Glomerular endothelial cell (primary cell): ENCODE measurements at regions not wholly inside any gene's neighbourhood (a gene's known extent, or its start where the extent isn't known, plus 50 kb on each side); places are given as distances from the start of the nearest gene placed in this dataset.

Source experiments
- DNase-seq: peaks from one replicate; pipeline ENCODE4 v3.0.0-alpha.2; 2011; ENCODE audit warnings: low read depth, low spot score; ENCODE audit errors: extremely low read depth

- DNase-seq: no peak
Observed at GRCh38 chr2:19519045-19519444, 160.6 kb upstream of the OSR1 start.

- DNase-seq: no peak
Observed at GRCh38 chr2:19507137-19507536, 148.7 kb upstream of the OSR1 start.

- no peak for DNase-seq
Observed at GRCh38 chr2:19505199-19506136, 147.0 kb upstream of the OSR1 start.

- DNase-seq: no peak
Observed at GRCh38 chr2:19504400-19505198, 146.2 kb upstream of the OSR1 start.

GRCh38 chr2:19503915-19504314 lies 145.5 kb upstream of the OSR1 start:
- no peak for DNase-seq

GRCh38 chr2:19503406-19503805 lies 145.0 kb upstream of the OSR1 start:
- no peak for DNase-seq

GRCh38 chr2:19500126-19500525 lies 141.7 kb upstream of the OSR1 start:
- no peak for DNase-seq

GRCh38 chr2:19496646-19497045 lies 138.2 kb upstream of the OSR1 start:
- no peak for DNase-seq

- DNase-seq: no peak
Observed at GRCh38 chr2:19494241-19494640, 135.8 kb upstream of the OSR1 start.

GRCh38 chr2:19491796-19492195 lies 133.4 kb upstream of the OSR1 start:
- no peak for DNase-seq

- no peak for DNase-seq
Observed at GRCh38 chr2:19490846-19491435, 132.5 kb upstream of the OSR1 start.

GRCh38 chr2:19488009-19488691 lies 129.7 kb upstream of the OSR1 start:
- no peak for DNase-seq

- no peak for DNase-seq
Observed at GRCh38 chr2:19484736-19485135, 126.3 kb upstream of the OSR1 start.

GRCh38 chr2:19480673-19481072 lies 122.2 kb upstream of the OSR1 start:
- DNase-seq: no peak

- no peak for DNase-seq
Observed at GRCh38 chr2:19479666-19480065, 121.2 kb upstream of the OSR1 start.

GRCh38 chr2:19478409-19478808 lies 120.0 kb upstream of the OSR1 start:
- no peak for DNase-seq

- DNase-seq: no peak
Observed at GRCh38 chr2:19476327-19476726, 117.9 kb upstream of the OSR1 start.

- no peak for DNase-seq
Observed at GRCh38 chr2:19474128-19474527, 115.7 kb upstream of the OSR1 start.

- no peak for DNase-seq
Observed at GRCh38 chr2:19473350-19473749, 114.9 kb upstream of the OSR1 start.

GRCh38 chr2:19472391-19472978 lies 114.1 kb upstream of the OSR1 start:
- DNase-seq: no peak

GRCh38 chr2:19471491-19471890 lies 113.1 kb upstream of the OSR1 start:
- no peak for DNase-seq
